Bronchial epithelial cell (primary cell): ENCODE measurements at regions not wholly inside any gene's neighbourhood (a gene's known extent, or its start where the extent isn't known, plus 50 kb on each side); places are given as distances from the start of the nearest gene placed in this dataset.
"Not testable (repeated sequence)": the region's sequence is repeated elsewhere in the genome, so short reads cannot be mapped to it uniquely, and the experiment has no call there.

ENCODE experiments used
- DNase-seq: peaks from one replicate; pipeline ENCODE4 v3.0.0-alpha.2; 2010; ENCODE audit warnings: low read depth
- FAIRE-seq: peaks from 2 replicates; lab custom pipeline; 2011; peaks lifted over from hg19 to GRCh38; lab: Jason Lieb, UNC
- H3K27me3 ChIP-seq: 2 replicates; pipeline ENCODE4 v1.5.1; 2011; ENCODE audit warnings: low read length; ENCODE audit not compliant: control insufficient read depth, insufficient read depth
- H3K36me3 ChIP-seq: 2 replicates; pipeline ENCODE4 v1.5.1; 2011; ENCODE audit warnings: low read length; ENCODE audit not compliant: control insufficient read depth, insufficient read depth
- H3K4me3 ChIP-seq: 2 replicates; pipeline ENCODE4 v1.5.1; 2011; ENCODE audit warnings: mild to moderate bottlenecking, low read depth, low read length, control low read depth
- TF ChIP-seq, protein P1 (sequence below): IDR thresholded peaks from 2 replicates; pipeline ENCODE4 v1.5.1; 2011; ENCODE audit warnings: mild to moderate bottlenecking, moderate library complexity, low read length, control low read depth, inconsistent platforms; ENCODE audit not compliant: insufficient read depth, severe bottlenecking

DNA sequence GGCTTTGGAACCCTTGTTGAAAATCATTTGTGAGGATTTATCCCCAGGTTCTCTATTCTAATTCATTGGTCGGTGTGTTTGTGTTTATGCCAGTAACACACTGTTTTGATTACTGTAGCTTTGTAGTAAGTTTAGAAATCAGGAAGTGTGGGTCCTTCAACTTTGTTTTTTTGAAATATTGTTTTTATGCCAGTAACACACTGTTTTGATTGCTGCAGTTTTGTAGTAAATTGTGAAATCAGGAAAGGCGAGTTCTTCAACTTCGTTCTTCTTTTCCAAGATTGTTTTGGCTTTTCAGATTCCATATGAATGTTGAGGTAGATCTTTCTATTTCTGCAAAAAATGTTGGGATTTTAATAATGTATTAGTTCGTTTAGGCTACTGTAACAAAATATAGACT is 314.6 kb downstream of the RPLP1 start:
- DNase-seq (no peak), FAIRE-seq (no peak)
- no peaks in the 10 kb centered on the region for H3K36me3 ChIP-seq
- no peak overlapping the region for H3K4me3 ChIP-seq
- peaks cover 6% of the 10 kb centered on the region for H3K27me3 ChIP-seq
- TF ChIP-seq, protein P1, sequence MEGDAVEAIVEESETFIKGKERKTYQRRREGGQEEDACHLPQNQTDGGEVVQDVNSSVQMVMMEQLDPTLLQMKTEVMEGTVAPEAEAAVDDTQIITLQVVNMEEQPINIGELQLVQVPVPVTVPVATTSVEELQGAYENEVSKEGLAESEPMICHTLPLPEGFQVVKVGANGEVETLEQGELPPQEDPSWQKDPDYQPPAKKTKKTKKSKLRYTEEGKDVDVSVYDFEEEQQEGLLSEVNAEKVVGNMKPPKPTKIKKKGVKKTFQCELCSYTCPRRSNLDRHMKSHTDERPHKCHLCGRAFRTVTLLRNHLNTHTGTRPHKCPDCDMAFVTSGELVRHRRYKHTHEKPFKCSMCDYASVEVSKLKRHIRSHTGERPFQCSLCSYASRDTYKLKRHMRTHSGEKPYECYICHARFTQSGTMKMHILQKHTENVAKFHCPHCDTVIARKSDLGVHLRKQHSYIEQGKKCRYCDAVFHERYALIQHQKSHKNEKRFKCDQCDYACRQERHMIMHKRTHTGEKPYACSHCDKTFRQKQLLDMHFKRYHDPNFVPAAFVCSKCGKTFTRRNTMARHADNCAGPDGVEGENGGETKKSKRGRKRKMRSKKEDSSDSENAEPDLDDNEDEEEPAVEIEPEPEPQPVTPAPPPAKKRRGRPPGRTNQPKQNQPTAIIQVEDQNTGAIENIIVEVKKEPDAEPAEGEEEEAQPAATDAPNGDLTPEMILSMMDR, result no peak

DNA sequence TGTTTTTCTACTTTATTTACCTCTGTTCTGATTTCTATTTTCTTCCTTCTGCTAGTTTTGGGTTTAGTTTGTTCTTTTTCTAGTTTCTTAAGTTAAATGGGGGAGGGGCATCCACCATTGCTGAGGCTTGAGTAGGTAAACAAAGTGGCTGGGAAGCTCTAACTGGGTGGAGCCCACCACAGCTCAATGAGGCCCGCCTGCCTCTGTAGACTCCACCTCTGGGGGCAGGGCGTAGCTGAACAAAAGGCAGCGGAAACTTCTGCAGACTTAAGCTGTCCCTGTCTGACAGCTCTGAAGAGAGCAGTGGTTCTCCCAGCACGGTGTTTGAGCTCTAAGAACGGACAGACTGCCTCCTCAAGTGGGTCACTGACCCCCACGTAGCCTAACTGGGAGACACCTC is 316.7 kb downstream of the RPLP1 start:
- not testable (repeated sequence) for DNase-seq, H3K4me3 ChIP-seq, H3K27me3 ChIP-seq, H3K36me3 ChIP-seq, FAIRE-seq

DNA sequence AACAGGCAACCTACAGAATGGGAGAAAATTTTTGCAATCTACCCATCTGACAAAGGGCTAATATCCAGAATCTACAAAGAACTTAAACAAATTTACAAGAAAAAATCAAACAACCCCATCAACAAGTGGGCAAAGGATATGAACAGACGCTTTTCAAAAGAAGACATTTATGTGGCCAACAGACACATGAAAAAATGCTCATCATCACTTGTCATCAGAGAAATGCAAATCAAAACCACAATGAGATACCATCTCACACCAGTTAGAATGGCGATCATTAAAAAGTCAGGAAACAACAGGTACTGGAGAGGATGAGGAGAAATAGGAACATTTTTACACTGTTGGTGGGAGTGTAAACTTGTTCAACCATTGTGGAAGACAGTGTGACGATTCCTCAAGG is 321.6 kb downstream of the RPLP1 start:
- not testable (repeated sequence) for H3K27me3 ChIP-seq, H3K36me3 ChIP-seq, DNase-seq, FAIRE-seq, H3K4me3 ChIP-seq

DNA sequence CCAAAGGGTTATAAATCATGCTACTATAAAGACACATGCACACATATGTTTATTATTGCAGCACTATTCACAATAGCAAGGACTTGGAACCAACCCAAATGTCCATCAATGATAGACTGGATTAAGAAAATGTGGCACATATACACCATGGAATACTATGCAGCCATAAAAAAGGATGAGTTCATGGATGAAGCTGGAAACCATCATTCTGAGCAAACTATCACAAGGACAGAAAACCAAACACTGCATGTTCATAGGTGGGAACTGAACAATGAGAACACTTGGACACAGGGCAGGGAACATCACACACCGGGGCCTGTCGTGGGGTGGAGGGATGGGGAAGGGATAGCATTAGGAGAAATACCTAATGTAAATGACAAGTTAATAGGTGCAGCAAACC is 322.1 kb downstream of the RPLP1 start:
- FAIRE-seq, result not testable (repeated sequence)

DNA sequence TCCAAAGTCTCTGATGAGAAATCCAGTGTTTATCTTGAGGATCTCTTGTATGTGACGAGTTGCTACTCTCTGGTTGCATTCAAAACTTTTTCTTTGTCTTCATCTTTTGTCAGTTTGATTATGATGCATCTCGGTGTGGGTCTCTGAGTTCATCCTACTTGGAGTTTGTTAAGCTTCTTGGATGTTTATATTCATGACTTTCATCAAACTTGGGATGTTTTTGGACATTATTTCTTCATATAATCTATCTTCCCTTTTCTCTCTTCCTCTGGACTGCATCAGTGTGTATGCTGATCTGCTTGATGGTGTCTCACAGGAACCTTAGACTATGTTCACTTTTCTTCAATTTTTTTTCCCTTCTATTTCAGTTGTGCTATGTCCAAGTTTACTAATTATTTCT is 320.4 kb downstream of the TLE3 start:
- TF ChIP-seq, protein P1, result no peak

More for the DNA sequence above, 322.1 kb downstream of the RPLP1 start:
- H3K27me3 ChIP-seq, DNase-seq, H3K36me3 ChIP-seq, H3K4me3 ChIP-seq: not testable (repeated sequence)

DNA sequence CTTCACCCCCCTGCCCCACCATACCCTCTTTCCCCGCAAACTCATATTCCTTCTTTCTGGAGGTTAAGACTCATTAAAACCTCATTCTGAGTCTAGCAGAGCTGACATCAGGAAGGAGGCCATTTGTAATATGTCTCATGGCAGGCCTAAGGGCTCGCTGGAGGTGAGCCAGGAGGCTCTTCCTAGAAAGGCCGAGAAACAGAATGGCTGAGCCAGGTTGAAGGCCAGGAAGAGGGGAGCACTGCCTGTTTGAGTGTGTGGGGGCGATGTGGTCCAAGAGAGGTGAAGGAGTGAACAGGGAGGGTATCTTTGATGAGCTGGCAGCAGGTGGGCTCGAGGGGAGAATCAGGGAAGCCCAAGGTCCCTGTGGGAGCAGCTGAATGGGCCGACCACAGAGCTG is 317.3 kb downstream of the TLE3 start:
- Histone ChIP-seq H3K27me3 (peaks cover 8% of the 10 kb centered on the region), H3K36me3 (no peaks in the 10 kb centered on the region), H3K4me3 (no peak overlapping the region)
- DNase-seq (no peak), FAIRE-seq (no peak)
- TF ChIP-seq, protein P1, result no peak

More for the DNA sequence above, 320.4 kb downstream of the TLE3 start:
- Histone ChIP-seq H3K27me3 (peaks cover 5% of the 10 kb centered on the region), H3K36me3 (no peaks in the 10 kb centered on the region), H3K4me3 (no peak overlapping the region)
- DNase-seq, result no peak
- FAIRE-seq, result no peak

DNA sequence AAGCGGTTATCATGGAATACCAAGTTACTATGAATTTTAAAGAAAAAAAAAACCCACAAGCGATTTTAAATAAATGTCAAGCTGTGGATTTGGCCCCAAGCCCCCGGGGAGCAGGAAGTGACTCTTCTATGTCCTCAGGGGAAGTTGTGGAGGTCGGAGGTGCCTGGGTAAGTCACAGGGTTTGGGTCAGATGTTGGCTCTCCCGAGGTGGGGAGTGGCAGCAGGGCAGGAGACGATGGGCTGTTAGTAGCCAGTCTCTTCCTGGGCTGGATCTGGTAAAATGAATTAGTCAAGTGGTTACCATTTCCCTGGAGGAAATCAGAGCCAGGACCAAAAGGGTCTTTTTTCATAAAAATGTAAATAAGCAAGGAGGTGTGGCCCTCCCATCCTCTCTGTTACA is 316.7 kb downstream of the TLE3 start:
- Histone ChIP-seq H3K36me3 (no peaks in the 10 kb centered on the region), H3K27me3 (peaks cover 8% of the 10 kb centered on the region), H3K4me3 (no peak overlapping the region)
- DNase-seq, result no peak
- FAIRE-seq, result no peak
- TF ChIP-seq, protein P1, result no peak
